HCT116 (cell line): ENCODE measurements at regions not wholly inside any gene's neighbourhood (a gene's known extent, or its start where the extent isn't known, plus 50 kb on each side); places are given as distances from the start of the nearest gene placed in this dataset.

Experiments used
- ATAC-seq: fragments of 200-7000 bp; cut with Tn5 transposase; 2 replicates; pipeline ENCODE4 v1.9.1; 2020; ENCODE audit warnings: mild to moderate bottlenecking, moderate library complexity
- BruUV-seq: library from RNA; stranded (reverse); fragments of 400-500 nt; replicated peaks from 2 replicates; lab custom pipeline; 2021; lab: Mats Ljungman, UMichigan
- CTCF ChIA-PET: fragments of 300-600 bp; sonication (Branson Sonifier 250); formaldehyde crosslinking; loops from one replicate; lab custom pipeline; 2021; ENCODE audit warnings: antibody characterized with exemption; lab: Charles Lee
- POLR2A ChIA-PET: fragments of 300-600, 350-600 bp; sonication (Branson Sonifier 250); formaldehyde crosslinking; loops from one replicate; lab custom pipeline; 2021; ENCODE audit warnings: antibody characterized with exemption; lab: Charles Lee
- RAD21 ChIA-PET, 2 experiments: fragments of 300-600 bp; sonication (Branson Sonifier 250); formaldehyde crosslinking; loops; one replicate each; lab custom pipeline; 2023; ENCODE audit warnings: low total read pairs in 2 of 2; ENCODE audit not compliant: uncharacterized antibody in 2 of 2, unreplicated experiment in 2 of 2, low non-redundant PET in 1 of 2; lab: Charles Lee
- DNase-seq: peaks from one replicate; pipeline ENCODE4 v3.0.0-alpha.2; 2010; ENCODE audit warnings: low read depth, low spot score
- H2AFZ ChIP-seq: fragments of 200-600 bp; shearing (Covaris generic), sonication (generic); 2 replicates; pipeline ENCODE4 v1.6.1; 2017; ENCODE audit warnings: low read depth, mixed run types, mixed read lengths, antibody characterized with exemption, low read length; ENCODE audit not compliant: poor library complexity, severe bottlenecking
- H3K27ac ChIP-seq: 2 replicates; pipeline ENCODE4 v1.5.1; 2012; ENCODE audit warnings: low read depth, low read length
- H3K27me3 ChIP-seq: fragments of 200-600 bp; sonication (generic); 2 replicates; pipeline ENCODE4 v1.6.1; 2016; ENCODE audit warnings: mixed run types, low read length, mixed read lengths; ENCODE audit not compliant: insufficient read depth
- H3K36me3 ChIP-seq, 2 experiments: fragments of 200-500 bp in 1 of 2; fragments of 200-600 bp in 1 of 2; sonication (Bioruptor generic) in 1 of 2; sonication (generic) in 1 of 2; 2 replicates each; pipeline versions ENCODE4 v1.5.1 to v1.6.1; 2014 to 2016; ENCODE audit warnings: low read length in 2 of 2, inconsistent platforms in 1 of 2, mixed read lengths in 1 of 2, mixed run types in 1 of 2; ENCODE audit not compliant: insufficient read depth in 2 of 2, control insufficient read depth in 1 of 2
- H3K4me1 ChIP-seq, 2 experiments: fragments of 200-600 bp in 1 of 2; sonication (generic) in 1 of 2; 2 replicates each; pipeline versions ENCODE4 v1.5.1 to v1.6.1; 2012 to 2017; ENCODE audit warnings: low read length in 2 of 2, inconsistent platforms in 1 of 2, mild to moderate bottlenecking in 1 of 2, mixed read lengths in 1 of 2, mixed run types in 1 of 2, moderate library complexity in 1 of 2; ENCODE audit not compliant: insufficient read depth in 2 of 2, control insufficient read depth in 1 of 2
- H3K4me2 ChIP-seq: fragments of 200-600 bp; sonication (generic); 2 replicates; pipeline ENCODE4 v1.6.1; 2017; ENCODE audit warnings: mixed run types, low read length, mixed read lengths
- H3K4me3 ChIP-seq, 2 experiments: fragments of 200-600 bp in 1 of 2; sonication (generic) in 1 of 2; replicated peaks in 1 of 2; 2 replicates each; pipeline ENCODE4 v1.5.1; 2011 to 2016; ENCODE audit warnings: low read length in 2 of 2, control low read depth in 1 of 2, low read depth in 1 of 2, mild to moderate bottlenecking in 1 of 2, mixed read lengths in 1 of 2, mixed run types in 1 of 2
- H3K79me2 ChIP-seq: fragments of 200-600 bp; sonication (generic); 2 replicates; pipeline ENCODE4 v1.6.1; 2017; ENCODE audit warnings: mild to moderate bottlenecking, mixed run types, low read length, moderate library complexity, mixed read lengths; ENCODE audit not compliant: insufficient read depth
- H3K9ac ChIP-seq: fragments of 200-600 bp; sonication (generic); 2 replicates; pipeline ENCODE4 v1.6.1; 2016; ENCODE audit warnings: low read length, mixed read lengths
- H3K9me2 ChIP-seq: fragments of 200-600 bp; sonication (generic), shearing (Covaris generic); 2 replicates; pipeline ENCODE4 v1.6.1; 2017; ENCODE audit warnings: mixed run types, mild to moderate bottlenecking, moderate library complexity; ENCODE audit not compliant: insufficient read depth
- H3K9me3 ChIP-seq, 2 experiments: fragments of 200-500 bp in 1 of 2; fragments of 200-600 bp in 1 of 2; sonication (Bioruptor generic) in 1 of 2; sonication (generic) in 1 of 2; 2 replicates each; pipeline ENCODE4 v1.6.1; 2014 to 2017; ENCODE audit warnings: low read length in 2 of 2, mixed read lengths in 2 of 2, inconsistent platforms in 1 of 2, low read depth in 1 of 2, mild to moderate bottlenecking in 1 of 2, mixed run types in 1 of 2, moderate library complexity in 1 of 2; ENCODE audit not compliant: control insufficient read depth in 1 of 2, insufficient read depth in 1 of 2
- H4K20me1 ChIP-seq: fragments of 200-600 bp; sonication (generic), shearing (Covaris generic); 2 replicates; pipeline ENCODE4 v1.6.1; 2017; ENCODE audit warnings: mixed run types, mild to moderate bottlenecking, moderate library complexity; ENCODE audit not compliant: insufficient read depth
- ATF3 ChIP-seq: IDR thresholded peaks from 2 replicates; pipeline ENCODE4 v1.6.1; 2012
- CBX3 ChIP-seq: IDR thresholded peaks from 2 replicates; pipeline ENCODE4 v1.6.1; 2012; ENCODE audit warnings: low read depth
- CTCF ChIP-seq, 3 experiments: fragments of 200-600 bp in 1 of 3; sonication (generic) in 1 of 3; IDR thresholded peaks in 2 of 3; conservative IDR thresholded peaks in 1 of 3; 2 replicates each; pipeline ENCODE4 v1.5.1; 2012 to 2017; ENCODE audit warnings: low read depth in 2 of 3, low read length in 2 of 3, antibody characterized with exemption in 1 of 3, borderline replicate concordance in 1 of 3, control low read depth in 1 of 3, mild to moderate bottlenecking in 1 of 3, mixed read lengths in 1 of 3, mixed run types in 1 of 3, moderate library complexity in 1 of 3; ENCODE audit not compliant: insufficient read depth in 1 of 3
- EGR1 ChIP-seq: IDR thresholded peaks from 2 replicates; pipeline ENCODE4 v1.6.1; 2012; ENCODE audit warnings: low read depth
- EZH2 ChIP-seq: fragments of 200-600 bp; sonication (generic); IDR thresholded peaks from 2 replicates; pipeline ENCODE4 v1.6.1; 2017; ENCODE audit warnings: antibody characterized with exemption, mixed run types
- FOSL1 ChIP-seq: IDR thresholded peaks from 2 replicates; pipeline ENCODE4 v1.6.1; 2012; ENCODE audit warnings: low read depth
- JUND ChIP-seq: IDR thresholded peaks from 2 replicates; pipeline ENCODE4 v1.6.1; 2012
- MAX ChIP-seq: IDR thresholded peaks from 2 replicates; pipeline ENCODE4 v1.6.1; 2012
- POLR2A ChIP-seq: IDR thresholded peaks from 2 replicates; pipeline ENCODE4 v1.7.0; 2011; ENCODE audit warnings: borderline replicate concordance; ENCODE audit not compliant: insufficient read depth, insufficient read length; ENCODE audit errors: extremely low read depth
- POLR2AphosphoS5 ChIP-seq: IDR thresholded peaks from 2 replicates; pipeline ENCODE4 v1.6.1; 2011; ENCODE audit warnings: mild to moderate bottlenecking, low read depth, low read length, moderate library complexity
- REST ChIP-seq: IDR thresholded peaks from 2 replicates; pipeline ENCODE4 v1.6.1; 2012; ENCODE audit warnings: low read depth
- TCF7L2 ChIP-seq: IDR thresholded peaks from 2 replicates; pipeline ENCODE4 v1.7.0; 2011; ENCODE audit warnings: borderline replicate concordance, inconsistent platforms; ENCODE audit not compliant: insufficient read depth, insufficient read length; ENCODE audit errors: extremely low read depth
- ZFX ChIP-seq: fragments of 450-650 bp; IDR thresholded peaks from 2 replicates; pipeline ENCODE4 v1.6.1; 2017
- intact Hi-C: fragments of 100-400 bp; cut with micrococcal nuclease; formaldehyde crosslinking; loops from 2 replicates; pipeline ENCODE4 v1.10.0; 2022

GRCh38 chr20:51994751-51995417, 192.6 kb upstream of the SALL4 start:
- Histone ChIP-seq H3K9me2 (no peaks in the 10 kb centered on the region), H3K4me3 (no peak overlapping the region), H3K36me3 (no peaks in the 10 kb centered on the region), H3K9ac (no peak overlapping the region), H3K9me3 (no peaks in the 10 kb centered on the region), H3K4me1 (0 out of 4 replicates have a peak, but pooled peaks cover 0 to 3% of the 10 kb centered on the region in 2 experiments), H2AFZ (no peak overlapping the region), H3K27me3 (no peaks in the 10 kb centered on the region), H3K27ac (no peak overlapping the region), H3K4me2 (no peak overlapping the region), H3K79me2 (no peaks in the 10 kb centered on the region), H4K20me1 (no peaks in the 10 kb centered on the region)
- RAD21 ChIA-PET = no interaction called here
- DNase-seq (no peak), ATAC-seq (no peak)
- TF ChIP-seq CTCF (IDR thresholded peaks at IDR 0.05 in 2 of 3, conservative IDR thresholded peaks at IDR 0.05 in 1 of 3; ENCODE audit: borderline replicate concordance in 1 of 3, insufficient read depth in 1 of 3, low read depth in 2 of 3, low read length in 2 of 3) (no peak), JUND (no peak), CBX3 (no peak), EGR1 (no peak), FOSL1 (no peak), ZFX (no peak), TCF7L2 (no peak), POLR2A (no peak), REST (no peak), EZH2 (no peak), POLR2AphosphoS5 (no peak), ATF3 (no peak), MAX (no peak)
- no TSS peak for BruUV-seq
- intact Hi-C loops = no loop called here
- POLR2A ChIA-PET = no interaction called here
- CTCF ChIA-PET = no interaction called here
